ENCODE measurements at regions not wholly inside any gene's neighbourhood (a gene's known extent, or its start where the extent isn't known, plus 50 kb on each side); places are given as distances from the start of the nearest gene placed in this dataset.

DNA sequence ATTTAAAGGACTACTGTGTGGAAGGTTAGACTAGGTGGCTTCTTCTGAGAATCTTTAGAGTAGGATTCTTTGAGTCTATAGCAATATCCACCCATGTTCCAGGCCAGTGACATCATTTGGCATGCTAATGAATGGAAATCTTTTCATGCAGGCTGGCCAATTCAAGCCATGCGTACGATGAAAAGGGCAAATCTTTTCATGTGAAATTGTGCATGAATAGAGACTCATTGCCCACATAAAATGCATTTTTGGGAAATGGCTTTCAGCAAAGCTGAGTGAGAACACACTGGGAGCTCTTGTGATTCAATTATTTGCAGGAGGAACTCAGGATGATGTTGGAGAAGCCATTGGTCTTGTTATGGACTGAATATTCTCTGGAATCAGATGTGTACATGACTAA, 324.9 kb upstream of the DAB1 start:
- TF ChIP-seq CTCF (IDR thresholded peaks at IDR 0.05; ENCODE audit: insufficient read depth, low read length, poor library complexity, severe bottlenecking) (no peak), EZH2phosphoT487 (conservative IDR thresholded peaks at IDR 0.05; ENCODE audit: low read length) (no peak)
